Stimulated activated CD4-positive, alpha-beta T cell treated with anti-CD3 and anti-CD28 coated beads, Interleukin-12 subunit alpha, Interleukin-12 subunit beta, amount 100 ng/mL, for 4 hours (primary cell): ENCODE measurements at regions not wholly inside any gene's neighbourhood (a gene's known extent, or its start where the extent isn't known, plus 50 kb on each side); places are given as distances from the start of the nearest gene placed in this dataset.
"Not testable (repeated sequence)": the region's sequence is repeated elsewhere in the genome, so short reads cannot be mapped to it uniquely, and the experiment has no call there.

Experiments
- DNase-seq: peaks from one replicate; pipeline ENCODE4 v3.0.0-alpha.2; 2020

- no peak for DNase-seq
These were observed 346.8 kb upstream of the FAM174A start for GRCh38 chr5:100188339-100188738.

GRCh38 chr5:100186181-100186580, 349.0 kb upstream of the FAM174A start:
- no peak for DNase-seq

GRCh38 chr5:100182402-100182801, 352.8 kb upstream of the FAM174A start:
- no peak for DNase-seq

GRCh38 chr5:100175346-100175745, 359.8 kb upstream of the FAM174A start:
- no peak for DNase-seq

- no peak for DNase-seq
These were observed 369.9 kb upstream of the FAM174A start for GRCh38 chr5:100165309-100165708.

- no peak for DNase-seq
These were observed 373.3 kb upstream of the FAM174A start for GRCh38 chr5:100161868-100162267.

GRCh38 chr5:100157066-100157465, 378.1 kb upstream of the FAM174A start:
- no peak for DNase-seq

- no peak for DNase-seq
These were observed 386.9 kb upstream of the FAM174A start for GRCh38 chr5:100148239-100148638.

- DNase-seq, result no peak
These were observed 392.6 kb upstream of the FAM174A start for GRCh38 chr5:100142607-100143006.

GRCh38 chr5:100131161-100131560, 404.0 kb upstream of the FAM174A start:
- DNase-seq, result no peak

GRCh38 chr5:100130307-100130706, 404.9 kb upstream of the FAM174A start:
- no peak for DNase-seq

- no peak for DNase-seq
These were observed 415.3 kb upstream of the FAM174A start for GRCh38 chr5:100119903-100120302.

- no peak for DNase-seq
These were observed 424.7 kb upstream of the FAM174A start for GRCh38 chr5:100110497-100110896.

GRCh38 chr5:100108883-100109282, 426.3 kb upstream of the FAM174A start:
- DNase-seq, result no peak

GRCh38 chr5:100103592-100104119, 431.5 kb upstream of the FAM174A start:
- not testable (repeated sequence) for DNase-seq

GRCh38 chr5:100101466-100101865, 433.7 kb upstream of the FAM174A start:
- not testable (repeated sequence) for DNase-seq

GRCh38 chr5:100096328-100096727, 438.8 kb upstream of the FAM174A start:
- DNase-seq, result not testable (repeated sequence)

GRCh38 chr5:100080703-100081102, 454.5 kb upstream of the FAM174A start:
- not testable (repeated sequence) for DNase-seq

- DNase-seq, result not testable (repeated sequence)
These were observed 456.0 kb upstream of the FAM174A start for GRCh38 chr5:100079163-100079562.

- not testable (repeated sequence) for DNase-seq
These were observed 469.2 kb upstream of the FAM174A start for GRCh38 chr5:100066020-100066419.

GRCh38 chr5:100043475-100043874, 491.7 kb upstream of the FAM174A start:
- no peak for DNase-seq

- DNase-seq, result no peak
These were observed 508.6 kb upstream of the FAM174A start for GRCh38 chr5:100026606-100027005.

GRCh38 chr5:100023536-100023935, 511.6 kb upstream of the FAM174A start:
- DNase-seq, result no peak

GRCh38 chr5:100017520-100018262, 517.5 kb upstream of the FAM174A start:
- DNase-seq, result no peak

- DNase-seq, result not testable (repeated sequence)
These were observed 521.9 kb upstream of the FAM174A start for GRCh38 chr5:100013305-100013704.
